A673 (cell line): ENCODE measurements at regions not wholly inside any gene's neighbourhood (a gene's known extent, or its start where the extent isn't known, plus 50 kb on each side); places are given as distances from the start of the nearest gene placed in this dataset.

Experiments
- CTCF ChIP-seq: fragments of 300-800, 200-600 bp; sonication (generic); conservative IDR thresholded peaks from 2 replicates; pipeline ENCODE4 v1.5.1; 2017; ENCODE audit warnings: low read depth, mild to moderate bottlenecking, antibody characterized with exemption, low read length, moderate library complexity, mixed read lengths
- EZH2 ChIP-seq: fragments of 200-600 bp; sonication (generic); IDR thresholded peaks from 2 replicates; pipeline ENCODE4 v1.6.1; 2017; ENCODE audit warnings: borderline replicate concordance, low read depth, mild to moderate bottlenecking, mixed read lengths, antibody characterized with exemption, low read length; ENCODE audit not compliant: poor library complexity, severe bottlenecking

GRCh38 chr15:93340406-93340805 lies 251.4 kb upstream of the RGMA start:
- no peak for TF ChIP-seq CTCF
- no peak for TF ChIP-seq EZH2
